Neural cell (in vitro differentiated cells): ENCODE measurements at regions not wholly inside any gene's neighbourhood (a gene's known extent, or its start where the extent isn't known, plus 50 kb on each side); places are given as distances from the start of the nearest gene placed in this dataset.
A peak's percentile ranks its signal among the peaks of the same experiment; 100 is the strongest.

Experiments
- H2AFZ ChIP-seq: fragments of 200-600, 300-800 bp; sonication (generic), shearing (Covaris generic); 2 replicates; pipeline ENCODE4 v1.6.0; 2014; ENCODE audit warnings: low read depth, mild to moderate bottlenecking, antibody characterized with exemption, low read length, moderate library complexity
- H3F3A ChIP-seq: fragments of 200-600 bp; shearing (Covaris generic); 2 replicates; pipeline ENCODE4 v1.6.1; 2016; ENCODE audit warnings: mild to moderate bottlenecking, moderate library complexity, mixed read lengths, antibody characterized with exemption, low read length; ENCODE audit not compliant: insufficient read depth, poor library complexity, severe bottlenecking
- H3K27ac ChIP-seq: fragments of 200-600, 300-800 bp; sonication (generic), shearing (Covaris generic); 2 replicates; pipeline ENCODE4 v1.5.1; 2014; ENCODE audit warnings: mild to moderate bottlenecking, low read length, moderate library complexity
- H3K27me3 ChIP-seq: fragments of 300-800, 200-600 bp; sonication (generic), shearing (Covaris generic); 2 replicates; pipeline ENCODE4 v1.6.0; 2014; ENCODE audit warnings: mild to moderate bottlenecking, low read depth, low read length, moderate library complexity; ENCODE audit not compliant: insufficient read depth
- H3K36me3 ChIP-seq: fragments of 300-800, 200-600 bp; sonication (generic), shearing (Covaris generic); 2 replicates; pipeline ENCODE4 v1.5.1; 2014; ENCODE audit warnings: mild to moderate bottlenecking, antibody characterized with exemption, low read length, moderate library complexity; ENCODE audit not compliant: insufficient read depth
- H3K4me2 ChIP-seq: fragments of 300-800, 200-600 bp; sonication (generic), shearing (Covaris generic); 2 replicates; pipeline ENCODE4 v1.6.0; 2014; ENCODE audit warnings: mild to moderate bottlenecking, low read length
- H3K4me3 ChIP-seq: fragments of 300-800, 200-600 bp; sonication (generic), shearing (Covaris generic); 2 replicates; pipeline ENCODE4 v1.5.1; 2014; ENCODE audit warnings: mild to moderate bottlenecking, low read length, moderate library complexity
- H3K79me2 ChIP-seq: fragments of 200-600 bp; shearing (Covaris generic); replicated peaks from 2 replicates; pipeline ENCODE4 v1.6.0; 2014; ENCODE audit warnings: mild to moderate bottlenecking, low read length, moderate library complexity; ENCODE audit not compliant: insufficient read depth
- H3K9ac ChIP-seq: fragments of 300-800, 200-600 bp; sonication (generic), shearing (Covaris generic); 2 replicates; pipeline ENCODE4 v1.6.1; 2016; ENCODE audit warnings: mild to moderate bottlenecking, low read length, mixed read lengths
- H3K9me2 ChIP-seq: fragments of 200-600 bp; shearing (Covaris generic); 2 replicates; pipeline ENCODE4 v1.6.1; 2016; ENCODE audit warnings: mild to moderate bottlenecking, low read length, mixed read lengths; ENCODE audit not compliant: insufficient read depth
- H3K9me3 ChIP-seq: fragments of 200-600, 300-800 bp; sonication (generic), shearing (Covaris generic); 2 replicates; pipeline ENCODE4 v1.6.1; 2016; ENCODE audit warnings: mild to moderate bottlenecking, mixed run types, low read length, moderate library complexity, mixed read lengths
- H4K20me1 ChIP-seq: fragments of 200-600 bp; shearing (Covaris generic); 2 replicates; pipeline ENCODE4 v1.6.1; 2016; ENCODE audit warnings: mild to moderate bottlenecking, mixed run types; ENCODE audit not compliant: insufficient read depth
- EP300 ChIP-seq: fragments of 450-650 bp; conservative IDR thresholded peaks from 2 replicates; pipeline ENCODE4 v1.6.1; 2014; ENCODE audit warnings: antibody characterized with exemption, mild to moderate bottlenecking, moderate library complexity; ENCODE audit not compliant: poor library complexity, severe bottlenecking
- EZH2 ChIP-seq: fragments of 200-600, 300-800 bp; shearing (Covaris generic), sonication (generic); IDR thresholded peaks from 2 replicates; pipeline ENCODE4 v1.6.1; 2014; ENCODE audit warnings: antibody characterized with exemption, low read length, borderline replicate concordance, mild to moderate bottlenecking; ENCODE audit not compliant: insufficient read depth, poor library complexity, severe bottlenecking
- MXI1 ChIP-seq: fragments of 450-650 bp; conservative IDR thresholded peaks from 2 replicates; pipeline ENCODE4 v1.6.1; 2014; ENCODE audit warnings: antibody characterized with exemption, mild to moderate bottlenecking; ENCODE audit not compliant: poor library complexity, severe bottlenecking
- POLR2AphosphoS5 ChIP-seq: IDR thresholded peaks from 2 replicates; pipeline ENCODE4 v1.6.1; 2012
- RAD21 ChIP-seq: fragments of 450-650 bp; conservative IDR thresholded peaks from 2 replicates; pipeline ENCODE4 v1.6.1; 2014; ENCODE audit warnings: antibody characterized with exemption, mild to moderate bottlenecking, moderate library complexity
- SMC3 ChIP-seq: fragments of 450-650 bp; conservative IDR thresholded peaks from 2 replicates; pipeline ENCODE4 v1.6.1; 2014; ENCODE audit warnings: antibody characterized with exemption, mild to moderate bottlenecking, moderate library complexity; ENCODE audit not compliant: poor library complexity
- TAF1 ChIP-seq: IDR thresholded peaks from 2 replicates; pipeline ENCODE4 v1.6.1; 2012; ENCODE audit warnings: low read depth
- TF ChIP-seq, protein P1 (sequence below): fragments of 450-650 bp; IDR thresholded peaks from 2 replicates; pipeline ENCODE4 v1.5.1; 2014; ENCODE audit warnings: antibody characterized with exemption, mild to moderate bottlenecking, moderate library complexity; ENCODE audit not compliant: poor library complexity, severe bottlenecking
- TF ChIP-seq, protein P2 (sequence below): IDR thresholded peaks from 2 replicates; pipeline ENCODE4 v1.6.1; 2012; ENCODE audit warnings: borderline replicate concordance

DNA sequence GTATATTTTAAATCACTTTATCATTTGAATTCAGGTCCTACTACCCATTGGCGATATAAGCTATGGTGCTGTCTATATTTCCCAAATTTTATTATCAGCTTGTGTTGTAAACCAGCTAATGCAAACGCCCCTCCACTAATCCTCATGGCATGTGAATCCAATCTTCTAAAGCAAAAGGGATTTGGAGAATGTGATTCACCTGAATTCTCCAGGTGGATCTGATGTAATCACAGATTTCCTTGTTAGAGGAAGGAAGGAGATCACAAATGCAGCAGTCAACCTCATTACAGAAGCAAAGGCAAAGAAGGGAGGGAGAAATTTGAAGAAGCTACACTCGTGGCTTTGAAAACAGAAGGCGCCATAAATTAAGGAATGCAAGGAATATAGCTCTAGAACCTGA lies 431.1 kb upstream of the CDH19 start:
- Histone ChIP-seq H3K9me2 (no peaks in the 10 kb centered on the region), H3K9me3 (no peaks in the 10 kb centered on the region), H3K4me2 (no peak overlapping the region), H3K79me2 (no peaks in the 10 kb centered on the region), H2AFZ (no peak overlapping the region), H3K9ac (no peak overlapping the region), H3K36me3 (no peaks in the 10 kb centered on the region), H3K4me3 (no peak overlapping the region), H3F3A (no peaks in the 10 kb centered on the region), H3K27me3 (no peaks in the 10 kb centered on the region), H4K20me1 (no peaks in the 10 kb centered on the region), H3K27ac (no peak overlapping the region)
- no peak for TF ChIP-seq EZH2
- no peak for TF ChIP-seq TAF1
- TF ChIP-seq, protein P1, sequence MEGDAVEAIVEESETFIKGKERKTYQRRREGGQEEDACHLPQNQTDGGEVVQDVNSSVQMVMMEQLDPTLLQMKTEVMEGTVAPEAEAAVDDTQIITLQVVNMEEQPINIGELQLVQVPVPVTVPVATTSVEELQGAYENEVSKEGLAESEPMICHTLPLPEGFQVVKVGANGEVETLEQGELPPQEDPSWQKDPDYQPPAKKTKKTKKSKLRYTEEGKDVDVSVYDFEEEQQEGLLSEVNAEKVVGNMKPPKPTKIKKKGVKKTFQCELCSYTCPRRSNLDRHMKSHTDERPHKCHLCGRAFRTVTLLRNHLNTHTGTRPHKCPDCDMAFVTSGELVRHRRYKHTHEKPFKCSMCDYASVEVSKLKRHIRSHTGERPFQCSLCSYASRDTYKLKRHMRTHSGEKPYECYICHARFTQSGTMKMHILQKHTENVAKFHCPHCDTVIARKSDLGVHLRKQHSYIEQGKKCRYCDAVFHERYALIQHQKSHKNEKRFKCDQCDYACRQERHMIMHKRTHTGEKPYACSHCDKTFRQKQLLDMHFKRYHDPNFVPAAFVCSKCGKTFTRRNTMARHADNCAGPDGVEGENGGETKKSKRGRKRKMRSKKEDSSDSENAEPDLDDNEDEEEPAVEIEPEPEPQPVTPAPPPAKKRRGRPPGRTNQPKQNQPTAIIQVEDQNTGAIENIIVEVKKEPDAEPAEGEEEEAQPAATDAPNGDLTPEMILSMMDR, result no peak
- no peak for TF ChIP-seq MXI1
- TF ChIP-seq, protein P2, sequence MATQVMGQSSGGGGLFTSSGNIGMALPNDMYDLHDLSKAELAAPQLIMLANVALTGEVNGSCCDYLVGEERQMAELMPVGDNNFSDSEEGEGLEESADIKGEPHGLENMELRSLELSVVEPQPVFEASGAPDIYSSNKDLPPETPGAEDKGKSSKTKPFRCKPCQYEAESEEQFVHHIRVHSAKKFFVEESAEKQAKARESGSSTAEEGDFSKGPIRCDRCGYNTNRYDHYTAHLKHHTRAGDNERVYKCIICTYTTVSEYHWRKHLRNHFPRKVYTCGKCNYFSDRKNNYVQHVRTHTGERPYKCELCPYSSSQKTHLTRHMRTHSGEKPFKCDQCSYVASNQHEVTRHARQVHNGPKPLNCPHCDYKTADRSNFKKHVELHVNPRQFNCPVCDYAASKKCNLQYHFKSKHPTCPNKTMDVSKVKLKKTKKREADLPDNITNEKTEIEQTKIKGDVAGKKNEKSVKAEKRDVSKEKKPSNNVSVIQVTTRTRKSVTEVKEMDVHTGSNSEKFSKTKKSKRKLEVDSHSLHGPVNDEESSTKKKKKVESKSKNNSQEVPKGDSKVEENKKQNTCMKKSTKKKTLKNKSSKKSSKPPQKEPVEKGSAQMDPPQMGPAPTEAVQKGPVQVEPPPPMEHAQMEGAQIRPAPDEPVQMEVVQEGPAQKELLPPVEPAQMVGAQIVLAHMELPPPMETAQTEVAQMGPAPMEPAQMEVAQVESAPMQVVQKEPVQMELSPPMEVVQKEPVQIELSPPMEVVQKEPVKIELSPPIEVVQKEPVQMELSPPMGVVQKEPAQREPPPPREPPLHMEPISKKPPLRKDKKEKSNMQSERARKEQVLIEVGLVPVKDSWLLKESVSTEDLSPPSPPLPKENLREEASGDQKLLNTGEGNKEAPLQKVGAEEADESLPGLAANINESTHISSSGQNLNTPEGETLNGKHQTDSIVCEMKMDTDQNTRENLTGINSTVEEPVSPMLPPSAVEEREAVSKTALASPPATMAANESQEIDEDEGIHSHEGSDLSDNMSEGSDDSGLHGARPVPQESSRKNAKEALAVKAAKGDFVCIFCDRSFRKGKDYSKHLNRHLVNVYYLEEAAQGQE, result no peak
- TF ChIP-seq POLR2AphosphoS5, result no peak
- TF ChIP-seq RAD21, result no peak
- no peak for TF ChIP-seq EP300
- TF ChIP-seq SMC3, result no peak

DNA sequence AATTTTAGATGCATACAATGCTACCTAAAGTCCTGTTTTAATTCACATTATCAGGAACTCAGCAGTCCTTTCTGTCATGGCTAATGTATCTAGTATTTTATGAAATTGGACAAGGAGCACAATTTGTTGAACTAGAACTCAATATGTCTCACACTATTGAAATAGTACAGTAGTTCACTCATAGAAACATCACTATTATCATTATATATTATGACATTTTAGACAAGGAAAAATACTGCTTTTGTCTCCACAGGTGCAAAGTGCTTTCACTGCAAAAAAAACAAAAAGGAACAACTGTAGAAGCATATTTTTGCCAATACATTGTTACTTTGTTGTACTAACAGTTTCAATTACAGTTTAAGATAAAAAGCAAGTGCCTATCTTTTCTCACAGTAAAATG lies 419.2 kb upstream of the CDH19 start:
- no peaks in the 10 kb centered on the region for H3K79me2 ChIP-seq
- no peak overlapping the region for H3K27ac ChIP-seq
- no peak overlapping the region for H2AFZ ChIP-seq
- no peaks in the 10 kb centered on the region for H3F3A ChIP-seq
- TF ChIP-seq MXI1 (no peak), EP300 (peak; percentile 94), SMC3 (no peak), RAD21 (no peak), TAF1 (no peak), POLR2AphosphoS5 (peak; percentile 89)
- TF ChIP-seq, protein P2, result no peak
- no peaks in the 10 kb centered on the region for H4K20me1 ChIP-seq
- no peaks in the 10 kb centered on the region for H3K27me3 ChIP-seq
- no peak overlapping the region for H3K4me3 ChIP-seq
- H3K9me3 ChIP-seq, result no peaks in the 10 kb centered on the region
- H3K36me3 ChIP-seq, result no peaks in the 10 kb centered on the region
- no peak overlapping the region for H3K4me2 ChIP-seq
- no peaks in the 10 kb centered on the region for H3K9me2 ChIP-seq
- H3K9ac ChIP-seq, result no peak overlapping the region
